D721Med (cell line): ENCODE measurements at regions not wholly inside any gene's neighbourhood (a gene's known extent, or its start where the extent isn't known, plus 50 kb on each side); places are given as distances from the start of the nearest gene placed in this dataset.
"Not testable (repeated sequence)": the region's sequence is repeated elsewhere in the genome, so short reads cannot be mapped to it uniquely, and the experiment has no call there.

ENCODE experiments used
- DNase-seq: peaks from one replicate; pipeline ENCODE4 v3.0.0; 2011; ENCODE audit warnings: low spot score; ENCODE audit not compliant: insufficient read length
- FAIRE-seq: peaks from 2 replicates; lab custom pipeline; 2011; peaks lifted over from hg19 to GRCh38; lab: Jason Lieb, UNC
- CTCF ChIP-seq: IDR thresholded peaks from 2 replicates; pipeline ENCODE4 v1.5.1; 2012; ENCODE audit warnings: mild to moderate bottlenecking, control low read depth; ENCODE audit not compliant: insufficient read depth; ENCODE audit errors: missing control alignments

DNA sequence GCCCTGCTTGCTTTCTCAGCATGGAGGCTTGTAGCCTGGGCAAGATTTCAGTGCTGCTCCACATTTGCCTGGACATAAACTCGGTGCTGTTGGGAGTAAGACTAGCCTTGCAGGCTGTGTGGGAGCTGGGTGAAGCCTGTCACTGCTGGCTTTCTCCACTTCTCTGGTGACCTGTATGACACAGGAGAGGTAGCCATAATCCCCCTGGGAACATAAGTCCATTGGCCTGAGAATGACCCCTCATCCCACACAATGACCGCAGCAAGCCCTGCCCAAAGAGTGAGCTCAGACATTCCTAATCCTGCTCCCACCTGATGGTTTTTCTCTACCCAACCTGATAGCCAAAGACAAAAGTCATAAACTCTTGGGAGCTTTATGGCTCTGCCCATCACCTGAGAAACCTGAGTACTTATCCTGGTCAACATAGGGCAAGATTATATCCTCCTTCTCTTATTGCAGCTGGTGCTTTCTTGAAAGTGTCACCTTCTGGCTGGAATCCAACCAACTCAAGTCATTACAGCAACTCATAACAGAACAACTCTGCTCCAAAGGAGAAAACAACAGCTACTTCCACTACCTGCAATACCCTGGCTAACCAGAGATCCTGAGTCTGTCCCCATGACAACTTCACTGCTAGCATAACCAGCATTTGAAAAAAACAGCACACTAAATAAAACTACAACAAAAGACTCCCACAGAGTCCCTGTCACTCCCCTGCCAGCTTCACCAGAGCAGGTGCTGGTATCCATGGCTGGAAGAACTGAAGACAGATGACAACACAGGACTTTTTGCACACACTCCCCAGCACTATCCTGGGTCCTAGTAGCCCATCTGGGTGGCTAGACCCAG lies 834.4 kb upstream of the DDX18 start:
- DNase-seq (no peak), FAIRE-seq (no peak)
- TF ChIP-seq CTCF: no peak

- TF ChIP-seq CTCF: no peak
Observed at GRCh38 chr2:116987447-116987846, 827.0 kb upstream of the DDX18 start.

DNA sequence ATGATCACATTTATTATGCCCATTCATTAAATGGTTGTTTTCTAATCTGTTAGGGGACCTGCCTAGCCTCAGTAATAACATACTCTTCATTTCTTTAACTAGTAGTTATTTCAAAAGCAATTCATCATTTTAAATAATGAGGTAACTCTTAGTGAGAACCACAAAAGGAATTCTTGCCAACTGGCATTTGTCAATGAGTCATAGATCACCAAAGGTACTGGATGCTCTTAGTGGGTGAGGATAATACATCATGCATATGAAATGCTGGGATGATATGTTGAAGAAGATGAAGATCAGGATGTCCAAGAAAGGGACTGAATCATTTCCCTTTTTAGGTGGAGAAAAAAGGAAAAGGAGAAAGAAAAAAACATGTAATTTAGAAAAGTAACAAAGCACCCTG lies 826.2 kb upstream of the DDX18 start:
- FAIRE-seq (no peak), DNase-seq (no peak)
- TF ChIP-seq CTCF: no peak

More at GRCh38 chr2:116987447-116987846, 827.0 kb upstream of the DDX18 start:
- no peak for DNase-seq
- FAIRE-seq: no peak

DNA sequence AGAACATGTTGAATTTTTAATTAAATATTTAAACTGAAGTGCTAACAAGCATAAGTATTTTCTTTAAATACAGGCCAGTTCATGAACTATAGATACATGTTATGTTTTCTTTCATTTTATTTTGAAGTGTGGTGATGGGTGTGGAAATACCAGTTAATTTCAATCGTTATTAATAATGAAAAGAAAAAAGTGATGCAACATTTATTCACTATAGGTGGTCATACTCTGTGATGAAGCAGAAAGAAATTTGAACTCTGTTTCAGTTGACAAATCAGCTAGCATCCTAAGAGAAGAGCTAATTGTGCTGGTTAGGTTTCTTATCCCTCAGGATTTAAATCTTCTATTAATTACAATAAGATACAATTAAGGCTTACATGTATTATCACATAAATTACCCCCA lies 795.1 kb upstream of the DDX18 start:
- DNase-seq (no peak), FAIRE-seq (no peak)
- TF ChIP-seq CTCF: no peak

GRCh38 chr2:117027646-117028045 lies 786.8 kb upstream of the DDX18 start:
- FAIRE-seq (no peak), DNase-seq (no peak)
- no peak for TF ChIP-seq CTCF

GRCh38 chr2:117028708-117029107 lies 785.8 kb upstream of the DDX18 start:
- not testable (repeated sequence) for FAIRE-seq, DNase-seq

- DNase-seq (no peak), FAIRE-seq (no peak)
- TF ChIP-seq CTCF: no peak
Observed at GRCh38 chr2:117055499-117056375, 758.8 kb upstream of the DDX18 start.
